Neural crest cell (in vitro differentiated cells): ENCODE measurements at regions not wholly inside any gene's neighbourhood (a gene's known extent, or its start where the extent isn't known, plus 50 kb on each side); places are given as distances from the start of the nearest gene placed in this dataset.

Experiments
- DNase-seq: peaks from one replicate; pipeline ENCODE4 v3.0.0; 2021; ENCODE audit warnings: low read depth, mixed read lengths, low spot score
- H3K27ac Mint-ChIP-seq: one replicate; pipeline ENCODE4 v1.8.0; 2021; ENCODE audit warnings: mild to moderate bottlenecking, mixed read lengths; ENCODE audit not compliant: unreplicated experiment
- H3K27me3 Mint-ChIP-seq: 2 replicates; pipeline ENCODE4 v1.8.0; 2021; ENCODE audit warnings: low read depth, mild to moderate bottlenecking, mixed read lengths
- H3K36me3 Mint-ChIP-seq: 2 replicates; pipeline ENCODE4 v1.8.0; 2021; ENCODE audit warnings: low read depth, mild to moderate bottlenecking, mixed read lengths
- H3K4me1 Mint-ChIP-seq: 2 replicates; pipeline ENCODE4 v1.8.0; 2021; ENCODE audit warnings: mixed read lengths
- H3K4me3 Mint-ChIP-seq: one replicate; pipeline ENCODE4 v1.8.0; 2021; ENCODE audit warnings: mild to moderate bottlenecking, mixed read lengths
- H3K9me3 Mint-ChIP-seq: 2 replicates; pipeline ENCODE4 v1.8.0; 2021; ENCODE audit warnings: mixed read lengths
- CTCF ChIP-seq: fragments of 200-600 bp; sonication (generic); conservative IDR thresholded peaks from 2 replicates; pipeline ENCODE4 v1.5.0; 2021; ENCODE audit warnings: antibody characterized with exemption, mild to moderate bottlenecking

- Mint-ChIP-seq H3K27me3 (no peaks in the 10 kb centered on the region), H3K36me3 (peaks cover 4% of the 10 kb centered on the region), H3K4me1 (no peaks in the 10 kb centered on the region), H3K9me3 (peaks cover 9% of the 10 kb centered on the region), H3K4me3 (no peak overlapping the region), H3K27ac (no peak overlapping the region)
- TF ChIP-seq CTCF: no peak
- no peak for DNase-seq
These were observed 121.3 kb upstream of the GULP1 start for GRCh38 chr2:188170356-188170755.

GRCh38 chr2:188176620-188177019 is 115.1 kb upstream of the GULP1 start:
- no peak for TF ChIP-seq CTCF
- no peaks in the 10 kb centered on the region for H3K27me3 Mint-ChIP-seq
- H3K9me3 Mint-ChIP-seq: peaks cover 6% of the 10 kb centered on the region
- H3K36me3 Mint-ChIP-seq: no peaks in the 10 kb centered on the region
- DNase-seq: no peak
- H3K4me1 Mint-ChIP-seq: no peaks in the 10 kb centered on the region
- H3K4me3 Mint-ChIP-seq: no peak overlapping the region
- no peak overlapping the region for H3K27ac Mint-ChIP-seq

- no peaks in the 10 kb centered on the region for H3K9me3 Mint-ChIP-seq
- no peaks in the 10 kb centered on the region for H3K4me1 Mint-ChIP-seq
- DNase-seq: no peak
- no peaks in the 10 kb centered on the region for H3K27me3 Mint-ChIP-seq
- no peak overlapping the region for H3K4me3 Mint-ChIP-seq
- no peak overlapping the region for H3K27ac Mint-ChIP-seq
- H3K36me3 Mint-ChIP-seq: no peaks in the 10 kb centered on the region
- no peak for TF ChIP-seq CTCF
These were observed 110.4 kb upstream of the GULP1 start for GRCh38 chr2:188181067-188181838.

- Mint-ChIP-seq H3K4me3 (no peak overlapping the region), H3K27ac (no peak overlapping the region), H3K9me3 (no peaks in the 10 kb centered on the region), H3K4me1 (no peaks in the 10 kb centered on the region), H3K27me3 (no peaks in the 10 kb centered on the region), H3K36me3 (no peaks in the 10 kb centered on the region)
- no peak for TF ChIP-seq CTCF
- no peak for DNase-seq
These were observed 109.8 kb upstream of the GULP1 start for GRCh38 chr2:188181884-188182283.

GRCh38 chr2:188187726-188188125 is 103.9 kb upstream of the GULP1 start:
- no peak for TF ChIP-seq CTCF
- DNase-seq: no peak
- Mint-ChIP-seq H3K36me3 (no peaks in the 10 kb centered on the region), H3K4me3 (no peak overlapping the region), H3K27ac (no peak overlapping the region), H3K9me3 (no peaks in the 10 kb centered on the region), H3K4me1 (no peaks in the 10 kb centered on the region), H3K27me3 (no peaks in the 10 kb centered on the region)
